Endodermal cell (in vitro differentiated cells): ENCODE measurements at regions not wholly inside any gene's neighbourhood (a gene's known extent, or its start where the extent isn't known, plus 50 kb on each side); places are given as distances from the start of the nearest gene placed in this dataset.

ENCODE experiments used
- DNase-seq: peaks from one replicate; pipeline ENCODE4 v3.0.0-alpha.2; 2017
- H3K27ac ChIP-seq: 2 replicates; pipeline ENCODE4 v1.5.1; 2013; ENCODE audit warnings: mild to moderate bottlenecking, low read depth, low read length, moderate library complexity
- H3K27me3 ChIP-seq: 2 replicates; pipeline ENCODE4 v1.6.1; 2013; ENCODE audit warnings: mild to moderate bottlenecking, low read length, moderate library complexity; ENCODE audit not compliant: insufficient read depth, control insufficient read depth, poor library complexity, severe bottlenecking
- H3K36me3 ChIP-seq: 2 replicates; pipeline ENCODE4 v1.7.0; 2013; ENCODE audit warnings: mild to moderate bottlenecking, low read length, moderate library complexity; ENCODE audit not compliant: control insufficient read depth, insufficient read depth
- H3K4me1 ChIP-seq: one replicate; pipeline ENCODE4 v1.7.0; 2013; ENCODE audit warnings: low read length; ENCODE audit not compliant: control insufficient read depth, insufficient read depth
- H3K4me3 ChIP-seq: 2 replicates; pipeline ENCODE4 v1.5.1; 2013; ENCODE audit warnings: mild to moderate bottlenecking, low read length, moderate library complexity
- H3K9ac ChIP-seq: 2 replicates; pipeline ENCODE4 v1.6.1; 2013; ENCODE audit warnings: mild to moderate bottlenecking, low read length, moderate library complexity; ENCODE audit not compliant: poor library complexity, severe bottlenecking; ENCODE audit errors: extremely low read depth
- H3K9me3 ChIP-seq: 2 replicates; pipeline ENCODE4 v1.6.1; 2013; ENCODE audit warnings: mild to moderate bottlenecking, low read length, moderate library complexity; ENCODE audit not compliant: control insufficient read depth
- H3K27ac Mint-ChIP-seq: 2 replicates; pipeline ENCODE4 v1.8.0; 2020; ENCODE audit warnings: mixed read lengths
- H3K27me3 Mint-ChIP-seq: 2 replicates; pipeline ENCODE4 v1.8.0; 2021; ENCODE audit warnings: mild to moderate bottlenecking, mixed read lengths; ENCODE audit not compliant: insufficient read depth
- H3K36me3 Mint-ChIP-seq: 2 replicates; pipeline ENCODE4 v1.8.0; 2020; ENCODE audit warnings: low read depth, mixed read lengths
- H3K4me1 Mint-ChIP-seq: 2 replicates; pipeline ENCODE4 v1.8.0; 2020; ENCODE audit warnings: mixed read lengths
- H3K4me3 Mint-ChIP-seq: 2 replicates; pipeline ENCODE4 v1.8.0; 2020; ENCODE audit warnings: mild to moderate bottlenecking, moderate library complexity, mixed read lengths
- H3K9me3 Mint-ChIP-seq: 2 replicates; pipeline ENCODE4 v1.8.0; 2020; ENCODE audit warnings: mild to moderate bottlenecking, mixed read lengths
- CTCF ChIP-seq: fragments of 200-600 bp; sonication (generic); conservative IDR thresholded peaks from 2 replicates; pipeline ENCODE4 v1.5.0; 2021; ENCODE audit warnings: antibody characterized with exemption, mild to moderate bottlenecking
- WGBS, 2 experiments: methylation state at CpG; one replicate each; pipeline versions ENCODE4 v1.1.5 to v1.1.7; 2013; ENCODE audit warnings: missing lambda C conversion rate in 2 of 2, mixed read lengths in 1 of 2; ENCODE audit not compliant: insufficient coverage in 1 of 2, insufficient read length in 1 of 2; 5-methylcytosine and 5-hydroxymethylcytosine counted together

GRCh38 chr18:14914771-14915170 lies 166.8 kb downstream of the ANKRD30B start:
- Histone ChIP-seq H3K27ac (no peak overlapping the region), H3K9ac (no peak overlapping the region), H3K9me3 (peaks cover 82% of the 10 kb centered on the region), H3K27me3 (no peaks in the 10 kb centered on the region), H3K36me3 (no peaks in the 10 kb centered on the region), H3K4me3 (no peak overlapping the region), H3K4me1 (no peaks in the 10 kb centered on the region)
- no peak overlapping the region for H3K27ac Mint-ChIP-seq
- no peak overlapping the region for H3K4me3 Mint-ChIP-seq
- H3K4me1 Mint-ChIP-seq = no peaks in the 10 kb centered on the region
- no peaks in the 10 kb centered on the region for H3K36me3 Mint-ChIP-seq
- 44 to 57% methylated on average over 2 to 3 of the region's 3 CpGs for WGBS, 2 experiments
- TF ChIP-seq CTCF = no peak
- no peak for DNase-seq
- H3K9me3 Mint-ChIP-seq = peaks cover 90% of the 10 kb centered on the region
- H3K27me3 Mint-ChIP-seq = no peaks in the 10 kb centered on the region

- Mint-ChIP-seq H3K4me1 (no peaks in the 10 kb centered on the region), H3K27ac (no peak overlapping the region), H3K9me3 (peaks cover 94% of the 10 kb centered on the region), H3K4me3 (no peak overlapping the region), H3K36me3 (no peaks in the 10 kb centered on the region), H3K27me3 (no peaks in the 10 kb centered on the region)
- Histone ChIP-seq H3K27ac (no peak overlapping the region), H3K27me3 (no peaks in the 10 kb centered on the region), H3K4me1 (no peaks in the 10 kb centered on the region), H3K36me3 (no peaks in the 10 kb centered on the region), H3K9ac (no peak overlapping the region), H3K4me3 (no peak overlapping the region), H3K9me3 (peaks cover 88% of the 10 kb centered on the region)
- no peak for DNase-seq
- TF ChIP-seq CTCF = no peak
- 53% methylated on average over 1 of the region's 1 CpG; no CpG with 5 or more reads in 1 of the 2 experiments for WGBS, 2 experiments
Measured at GRCh38 chr18:14916181-14916580, 168.2 kb downstream of the ANKRD30B start.

GRCh38 chr18:14916851-14917250 lies 168.9 kb downstream of the ANKRD30B start:
- Mint-ChIP-seq H3K36me3 (no peaks in the 10 kb centered on the region), H3K4me3 (no peak overlapping the region), H3K27me3 (no peaks in the 10 kb centered on the region), H3K4me1 (no peaks in the 10 kb centered on the region), H3K9me3 (peaks cover 94% of the 10 kb centered on the region), H3K27ac (no peak overlapping the region)
- Histone ChIP-seq H3K4me3 (no peak overlapping the region), H3K4me1 (no peaks in the 10 kb centered on the region), H3K27ac (no peak overlapping the region), H3K9me3 (peaks cover 88% of the 10 kb centered on the region), H3K27me3 (no peaks in the 10 kb centered on the region), H3K9ac (no peak overlapping the region), H3K36me3 (no peaks in the 10 kb centered on the region)
- WGBS, 2 experiments = 78 to 79% methylated on average over 6 of the region's 6 CpGs
- no peak for DNase-seq
- no peak for TF ChIP-seq CTCF
